Brain microvascular endothelial cell (primary cell): ENCODE measurements at regions not wholly inside any gene's neighbourhood (a gene's known extent, or its start where the extent isn't known, plus 50 kb on each side); places are given as distances from the start of the nearest gene placed in this dataset.

Source experiments
- DNase-seq: peaks from one replicate; pipeline ENCODE4 v3.0.0-alpha.2; 2020
- H3K27ac ChIP-seq: fragments of 250-450 bp; sonication (Bioruptor Pico); 2 replicates; pipeline ENCODE4 v1.5.1; 2020; ENCODE audit warnings: mild to moderate bottlenecking, moderate library complexity
- H3K27me3 ChIP-seq: fragments of 250-450 bp; sonication (Bioruptor Pico); replicated peaks from 2 replicates; pipeline ENCODE4 v1.5.1; 2020; ENCODE audit warnings: mild to moderate bottlenecking
- H3K36me3 ChIP-seq: fragments of 250-450 bp; sonication (Bioruptor Pico); replicated peaks from 2 replicates; pipeline ENCODE4 v1.5.1; 2020; ENCODE audit warnings: mild to moderate bottlenecking
- H3K4me3 ChIP-seq: 2 replicates; pipeline ENCODE4 v1.5.1; 2011; ENCODE audit warnings: low read depth, mild to moderate bottlenecking, control low read depth, low read length, moderate library complexity
- CTCF ChIP-seq: IDR thresholded peaks from 2 replicates; pipeline ENCODE4 v1.5.1; 2011; ENCODE audit warnings: low read depth, mild to moderate bottlenecking, moderate library complexity, low read length, control low read depth, inconsistent platforms; ENCODE audit errors: missing control alignments
- in situ Hi-C: cut with HindIII; loops from 2 replicates; pipeline ENCODE4 v1.10.0; 2017; ENCODE audit warnings: low sequenced_read_pairs, low pct_ligation_motif_present

- TF ChIP-seq CTCF = no peak
- H3K4me3 ChIP-seq = no peak overlapping the region
- H3K36me3 ChIP-seq = no peaks in the 10 kb centered on the region
- no peaks in the 10 kb centered on the region for H3K27me3 ChIP-seq
- DNase-seq = peak; percentile 14
- in situ Hi-C loops = no loop called here
- no peak overlapping the region for H3K27ac ChIP-seq
Measured at GRCh38 chr2:166803373-166804000, 84.8 kb upstream of the XIRP2 start.

GRCh38 chr2:166802475-166802874 lies 85.8 kb upstream of the XIRP2 start:
- no peak overlapping the region for H3K4me3 ChIP-seq
- no peak for TF ChIP-seq CTCF
- H3K36me3 ChIP-seq = no peaks in the 10 kb centered on the region
- no peak overlapping the region for H3K27ac ChIP-seq
- no peak for DNase-seq
- H3K27me3 ChIP-seq = no peaks in the 10 kb centered on the region
- in situ Hi-C loops = no loop called here

GRCh38 chr2:166792808-166793207 lies 95.5 kb upstream of the XIRP2 start:
- H3K4me3 ChIP-seq = no peak overlapping the region
- TF ChIP-seq CTCF = no peak
- no peak for DNase-seq
- no peaks in the 10 kb centered on the region for H3K36me3 ChIP-seq
- H3K27me3 ChIP-seq = no peaks in the 10 kb centered on the region
- in situ Hi-C loops = no loop called here
- H3K27ac ChIP-seq = no peak overlapping the region

GRCh38 chr2:166786707-166787106 lies 101.6 kb upstream of the XIRP2 start:
- Histone ChIP-seq H3K36me3 (no peaks in the 10 kb centered on the region), H3K27me3 (no peaks in the 10 kb centered on the region), H3K4me3 (no peak overlapping the region), H3K27ac (no peak overlapping the region)
- no peak for DNase-seq
- in situ Hi-C loops = no loop called here
- TF ChIP-seq CTCF = no peak

- no peak overlapping the region for H3K27ac ChIP-seq
- no peak for DNase-seq
- no peak overlapping the region for H3K4me3 ChIP-seq
- no peaks in the 10 kb centered on the region for H3K36me3 ChIP-seq
- H3K27me3 ChIP-seq = no peaks in the 10 kb centered on the region
- in situ Hi-C loops = no loop called here
- no peak for TF ChIP-seq CTCF
Measured at GRCh38 chr2:166784296-166784946, 103.9 kb upstream of the XIRP2 start.

GRCh38 chr2:166775176-166775575 lies 113.1 kb upstream of the XIRP2 start:
- Histone ChIP-seq H3K4me3 (no peak overlapping the region), H3K36me3 (no peaks in the 10 kb centered on the region), H3K27ac (no peak overlapping the region), H3K27me3 (no peaks in the 10 kb centered on the region)
- in situ Hi-C loops = no loop called here
- TF ChIP-seq CTCF = no peak
- DNase-seq = no peak
